H9 (cell line): ENCODE measurements at regions not wholly inside any gene's neighbourhood (a gene's known extent, or its start where the extent isn't known, plus 50 kb on each side); places are given as distances from the start of the nearest gene placed in this dataset.

Source experiments
- DNase-seq: peaks from one replicate; pipeline ENCODE4 v3.0.0-alpha.2; 2017
- H2AFZ ChIP-seq: one replicate; pipeline ENCODE4 v1.6.1; 2013; ENCODE audit warnings: mild to moderate bottlenecking, low read length, control low read depth, moderate library complexity
- H2AK5ac ChIP-seq: 2 replicates; pipeline ENCODE4 v1.6.1; 2013; ENCODE audit warnings: low read length, control low read depth, mixed read lengths; ENCODE audit not compliant: insufficient read length
- H2BK120ac ChIP-seq: one replicate; pipeline ENCODE4 v1.6.1; 2013; ENCODE audit warnings: low read depth, mild to moderate bottlenecking, low read length, control low read depth, inconsistent platforms; ENCODE audit not compliant: poor library complexity, severe bottlenecking
- H2BK12ac ChIP-seq: 2 replicates; pipeline ENCODE4 v1.6.1; 2013; ENCODE audit warnings: low read length, control low read depth, mixed read lengths, low read depth; ENCODE audit not compliant: insufficient read length
- H2BK15ac ChIP-seq: 2 replicates; pipeline ENCODE4 v1.6.1; 2013; ENCODE audit warnings: low read depth, low read length, control low read depth
- H2BK20ac ChIP-seq: one replicate; pipeline ENCODE4 v1.6.1; 2013; ENCODE audit warnings: low read depth, mild to moderate bottlenecking, low read length, control low read depth, inconsistent platforms; ENCODE audit not compliant: poor library complexity, severe bottlenecking
- H2BK5ac ChIP-seq: 2 replicates; pipeline ENCODE4 v1.6.1; 2013; ENCODE audit warnings: low read length, control low read depth, mixed read lengths; ENCODE audit not compliant: insufficient read length
- H3K14ac ChIP-seq: 2 replicates; pipeline ENCODE4 v1.6.1; 2013; ENCODE audit warnings: low read length, control low read depth; ENCODE audit not compliant: insufficient read depth
- H3K18ac ChIP-seq: 2 replicates; pipeline ENCODE4 v1.6.1; 2013; ENCODE audit warnings: low read depth, mild to moderate bottlenecking, mixed read lengths, low read length, control low read depth; ENCODE audit not compliant: insufficient read length
- H3K23ac ChIP-seq: 2 replicates; pipeline ENCODE4 v1.6.1; 2013; ENCODE audit warnings: low read length, control low read depth, mixed read lengths, low read depth; ENCODE audit not compliant: insufficient read length
- H3K23me2 ChIP-seq: 2 replicates; pipeline ENCODE4 v1.6.1; 2013; ENCODE audit warnings: low read depth, mild to moderate bottlenecking, mixed read lengths, low read length, control low read depth; ENCODE audit not compliant: insufficient read length, poor library complexity, severe bottlenecking
- H3K27ac ChIP-seq: 2 replicates; pipeline ENCODE4 v1.5.1; 2013; ENCODE audit warnings: low read length, control low read depth, mixed read lengths, low read depth; ENCODE audit not compliant: insufficient read length
- H3K27me3 ChIP-seq: 2 replicates; pipeline ENCODE4 v1.6.1; 2013; ENCODE audit warnings: low read length, control low read depth, inconsistent platforms; ENCODE audit not compliant: insufficient read depth
- H3K4ac ChIP-seq: 2 replicates; pipeline ENCODE4 v1.6.1; 2013; ENCODE audit warnings: low read depth, mild to moderate bottlenecking, control low read depth, inconsistent platforms, low read length, moderate library complexity
- H3K4me1 ChIP-seq: 2 replicates; pipeline ENCODE4 v1.6.1; 2013; ENCODE audit warnings: low read length, control low read depth, inconsistent platforms; ENCODE audit not compliant: insufficient read depth
- H3K4me2 ChIP-seq: 2 replicates; pipeline ENCODE4 v1.6.1; 2013; ENCODE audit warnings: low read length, control low read depth, mixed read lengths; ENCODE audit not compliant: insufficient read length, insufficient read depth
- H3K56ac ChIP-seq: 2 replicates; pipeline ENCODE4 v1.6.1; 2013; ENCODE audit warnings: low read depth, mild to moderate bottlenecking, mixed read lengths, low read length, control low read depth; ENCODE audit not compliant: insufficient read length
- H3K79me1 ChIP-seq: 2 replicates; pipeline ENCODE4 v1.6.1; 2013; ENCODE audit warnings: low read depth, mild to moderate bottlenecking, moderate library complexity, low read length, control low read depth, inconsistent platforms; ENCODE audit not compliant: insufficient read depth, poor library complexity, severe bottlenecking
- H3K79me2 ChIP-seq: 2 replicates; pipeline ENCODE4 v1.6.1; 2013; ENCODE audit warnings: low read length, control low read depth, inconsistent platforms; ENCODE audit not compliant: insufficient read depth
- H3K9ac ChIP-seq: 2 replicates; pipeline ENCODE4 v1.6.1; 2013; ENCODE audit warnings: low read length, control low read depth, mixed read lengths; ENCODE audit not compliant: insufficient read length; ENCODE audit errors: extremely low read depth
- H3K9me3 ChIP-seq: one replicate; pipeline ENCODE4 v1.6.1; 2013; ENCODE audit warnings: low read depth, low read length, inconsistent platforms; ENCODE audit not compliant: control insufficient read depth
- H3T11ph ChIP-seq: one replicate; pipeline ENCODE4 v1.6.1; 2013; ENCODE audit warnings: mild to moderate bottlenecking, low read length, control low read depth, inconsistent platforms
- H4K20me1 ChIP-seq: one replicate; pipeline ENCODE4 v1.6.1; 2013; ENCODE audit not compliant: control insufficient read depth, insufficient read length, insufficient read depth
- H4K5ac ChIP-seq: 2 replicates; pipeline ENCODE4 v1.6.1; 2013; ENCODE audit warnings: low read depth, mild to moderate bottlenecking, mixed read lengths, low read length, control low read depth; ENCODE audit not compliant: insufficient read length
- H4K8ac ChIP-seq: replicated peaks from 2 replicates; pipeline ENCODE4 v1.6.1; 2013; ENCODE audit warnings: low read length, control low read depth, mixed read lengths, low read depth; ENCODE audit not compliant: insufficient read length
- H4K91ac ChIP-seq: 2 replicates; pipeline ENCODE4 v1.6.1; 2013; ENCODE audit warnings: low read depth, mild to moderate bottlenecking, moderate library complexity, mixed read lengths, low read length, control low read depth; ENCODE audit not compliant: insufficient read length
- H3K27ac Mint-ChIP-seq, 3 experiments: 2 replicates in 2 of 3; 3 replicates in 1 of 3; pipeline ENCODE4 v1.8.0; 2020 to 2021; ENCODE audit warnings: mixed read lengths in 3 of 3, mild to moderate bottlenecking in 1 of 3, moderate library complexity in 1 of 3
- H3K27me3 Mint-ChIP-seq: 2 replicates; pipeline ENCODE4 v1.8.0; 2021; ENCODE audit warnings: low read depth, mild to moderate bottlenecking, moderate library complexity, mixed read lengths
- H3K36me3 Mint-ChIP-seq, 3 experiments: 2 replicates in 2 of 3; 3 replicates in 1 of 3; pipeline ENCODE4 v1.8.0; 2020 to 2021; ENCODE audit warnings: low read depth in 3 of 3, mixed read lengths in 3 of 3; ENCODE audit not compliant: insufficient read depth in 1 of 3
- H3K4me1 Mint-ChIP-seq, 2 experiments: 2 replicates each; pipeline ENCODE4 v1.8.0; 2020; ENCODE audit warnings: mixed read lengths in 2 of 2
- H3K4me3 Mint-ChIP-seq, 2 experiments: 2 replicates in 1 of 2; 3 replicates in 1 of 2; pipeline ENCODE4 v1.8.0; 2020 to 2021; ENCODE audit warnings: mild to moderate bottlenecking in 2 of 2, mixed read lengths in 2 of 2, moderate library complexity in 1 of 2
- H3K9me3 Mint-ChIP-seq, 2 experiments: 2 replicates in 1 of 2; 3 replicates in 1 of 2; pipeline ENCODE4 v1.8.0; 2020; ENCODE audit warnings: mild to moderate bottlenecking in 2 of 2, mixed read lengths in 2 of 2, moderate library complexity in 1 of 2
- CTCF ChIP-seq: fragments of 200-600 bp; sonication (generic); conservative IDR thresholded peaks from 3 replicates; pipeline ENCODE4 v1.8.0; 2021; ENCODE audit warnings: antibody characterized with exemption, mild to moderate bottlenecking
- WGBS: extraction: QIAGEN DNeasy Blood & Tissue Kit; methylation state at CpG from one replicate; pipeline ENCODE4 v1.1.7; 2013; ENCODE audit warnings: missing lambda C conversion rate, low lambda C conversion rate, mixed read lengths; ENCODE audit not compliant: insufficient read length; ENCODE audit errors: extremely low coverage; 5-methylcytosine and 5-hydroxymethylcytosine counted together

DNA sequence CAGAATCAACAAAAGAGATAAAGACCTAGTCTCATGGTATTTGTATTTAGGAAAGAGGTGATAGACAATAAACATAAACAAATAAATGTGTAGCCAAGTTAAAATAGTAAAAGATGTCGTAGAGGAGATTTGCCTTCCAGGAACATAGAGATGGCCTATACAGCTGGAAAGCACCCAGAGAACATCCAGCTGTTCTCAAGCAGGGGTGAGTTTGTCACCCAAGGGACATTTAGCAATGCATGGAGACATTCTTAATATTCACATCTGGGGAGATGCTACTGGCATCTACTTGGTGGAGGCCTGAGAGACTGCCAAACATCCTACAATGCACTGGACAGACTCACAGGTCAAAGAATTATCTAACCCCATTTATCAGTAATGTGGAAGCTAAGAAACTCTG lies 88.3 kb downstream of the C11orf87 start:
- no peak for TF ChIP-seq CTCF
- no peaks in the 10 kb centered on the region for H4K20me1 ChIP-seq
- WGBS: no CpG with 5 or more reads among the region's 1 CpG

More for the DNA sequence above, 88.3 kb downstream of the C11orf87 start:
- Histone ChIP-seq H3K23ac (no peak overlapping the region), H2BK20ac (no peak overlapping the region), H3K23me2 (no peaks in the 10 kb centered on the region), H3K18ac (no peak overlapping the region), H2BK15ac (no peak overlapping the region), H2AFZ (no peak overlapping the region), H3K4ac (no peak overlapping the region), H3K4me1 (no peaks in the 10 kb centered on the region), H3T11ph (no peak overlapping the region), H3K27me3 (no peaks in the 10 kb centered on the region), H3K79me2 (no peaks in the 10 kb centered on the region), H3K14ac (no peak overlapping the region), H3K56ac (no peak overlapping the region), H3K27ac (no peak overlapping the region), H2BK120ac (no peak overlapping the region), H2BK12ac (no peak overlapping the region), H2BK5ac (no peak overlapping the region), H2AK5ac (no peak overlapping the region), H4K91ac (no peak overlapping the region), H3K4me2 (no peak overlapping the region), H3K9ac (no peak overlapping the region), H4K5ac (no peak overlapping the region), H3K79me1 (no peaks in the 10 kb centered on the region), H4K8ac (no peak overlapping the region), H3K9me3 (no peaks in the 10 kb centered on the region)
- Mint-ChIP-seq H3K9me3 (no peaks in the 10 kb centered on the region), H3K27me3 (no peaks in the 10 kb centered on the region), H3K4me1 (no peaks in the 10 kb centered on the region), H3K36me3 (no peaks in the 10 kb centered on the region), H3K27ac (no peak overlapping the region), H3K4me3 (no peak overlapping the region)
- no peak for DNase-seq
